ENCODE measurements at regions not wholly inside any gene's neighbourhood (a gene's known extent, or its start where the extent isn't known, plus 50 kb on each side); places are given as distances from the start of the nearest gene placed in this dataset.

DNA sequence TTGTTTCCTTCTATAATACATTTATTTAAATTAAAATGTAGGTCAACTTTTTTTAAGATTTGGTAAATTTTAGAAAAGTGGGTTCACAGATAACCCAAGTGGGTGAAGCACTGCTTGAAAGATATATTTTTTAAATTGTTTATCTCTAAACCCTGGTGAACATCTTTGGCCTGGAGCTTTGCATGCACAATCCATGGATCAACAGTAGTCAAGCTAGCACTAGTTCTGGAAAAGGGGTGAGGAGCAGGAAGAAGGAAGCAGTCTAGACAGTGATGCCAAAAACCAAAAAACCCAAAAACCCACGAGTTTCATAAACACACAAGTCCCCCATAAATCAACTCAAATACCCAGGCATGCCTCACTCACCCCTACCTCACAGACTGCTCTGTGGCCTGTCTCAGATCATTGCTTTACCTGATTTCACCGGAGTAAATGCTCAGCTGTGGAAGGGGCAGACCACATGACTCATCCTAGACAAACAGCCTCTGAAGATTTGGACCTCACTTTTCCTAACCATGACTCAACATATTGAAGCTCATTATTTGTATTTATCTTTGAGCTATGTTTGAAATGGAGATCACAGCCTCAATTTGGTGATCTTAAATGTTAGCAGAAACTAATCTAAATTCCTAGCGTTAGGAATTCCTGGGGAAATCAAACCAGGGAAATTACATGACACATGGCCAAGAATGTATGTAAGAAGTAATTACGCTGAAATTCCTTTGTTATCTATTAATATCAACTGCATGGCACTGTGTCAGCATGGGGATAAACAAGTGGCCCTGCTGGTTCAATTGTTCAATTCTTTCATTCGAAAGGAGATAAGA, 149.6 kb downstream of the ZNF608 start (continued):
- TF ChIP-seq, protein P1, sequence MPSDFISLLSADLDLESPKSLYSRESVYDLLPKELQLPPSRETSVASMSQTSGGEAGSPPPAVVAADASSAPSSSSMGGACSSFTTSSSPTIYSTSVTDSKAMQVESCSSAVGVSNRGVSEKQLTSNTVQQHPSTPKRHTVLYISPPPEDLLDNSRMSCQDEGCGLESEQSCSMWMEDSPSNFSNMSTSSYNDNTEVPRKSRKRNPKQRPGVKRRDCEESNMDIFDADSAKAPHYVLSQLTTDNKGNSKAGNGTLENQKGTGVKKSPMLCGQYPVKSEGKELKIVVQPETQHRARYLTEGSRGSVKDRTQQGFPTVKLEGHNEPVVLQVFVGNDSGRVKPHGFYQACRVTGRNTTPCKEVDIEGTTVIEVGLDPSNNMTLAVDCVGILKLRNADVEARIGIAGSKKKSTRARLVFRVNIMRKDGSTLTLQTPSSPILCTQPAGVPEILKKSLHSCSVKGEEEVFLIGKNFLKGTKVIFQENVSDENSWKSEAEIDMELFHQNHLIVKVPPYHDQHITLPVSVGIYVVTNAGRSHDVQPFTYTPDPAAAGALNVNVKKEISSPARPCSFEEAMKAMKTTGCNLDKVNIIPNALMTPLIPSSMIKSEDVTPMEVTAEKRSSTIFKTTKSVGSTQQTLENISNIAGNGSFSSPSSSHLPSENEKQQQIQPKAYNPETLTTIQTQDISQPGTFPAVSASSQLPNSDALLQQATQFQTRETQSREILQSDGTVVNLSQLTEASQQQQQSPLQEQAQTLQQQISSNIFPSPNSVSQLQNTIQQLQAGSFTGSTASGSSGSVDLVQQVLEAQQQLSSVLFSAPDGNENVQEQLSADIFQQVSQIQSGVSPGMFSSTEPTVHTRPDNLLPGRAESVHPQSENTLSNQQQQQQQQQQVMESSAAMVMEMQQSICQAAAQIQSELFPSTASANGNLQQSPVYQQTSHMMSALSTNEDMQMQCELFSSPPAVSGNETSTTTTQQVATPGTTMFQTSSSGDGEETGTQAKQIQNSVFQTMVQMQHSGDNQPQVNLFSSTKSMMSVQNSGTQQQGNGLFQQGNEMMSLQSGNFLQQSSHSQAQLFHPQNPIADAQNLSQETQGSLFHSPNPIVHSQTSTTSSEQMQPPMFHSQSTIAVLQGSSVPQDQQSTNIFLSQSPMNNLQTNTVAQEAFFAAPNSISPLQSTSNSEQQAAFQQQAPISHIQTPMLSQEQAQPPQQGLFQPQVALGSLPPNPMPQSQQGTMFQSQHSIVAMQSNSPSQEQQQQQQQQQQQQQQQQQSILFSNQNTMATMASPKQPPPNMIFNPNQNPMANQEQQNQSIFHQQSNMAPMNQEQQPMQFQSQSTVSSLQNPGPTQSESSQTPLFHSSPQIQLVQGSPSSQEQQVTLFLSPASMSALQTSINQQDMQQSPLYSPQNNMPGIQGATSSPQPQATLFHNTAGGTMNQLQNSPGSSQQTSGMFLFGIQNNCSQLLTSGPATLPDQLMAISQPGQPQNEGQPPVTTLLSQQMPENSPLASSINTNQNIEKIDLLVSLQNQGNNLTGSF (CRISPR knock-in tag; IDR thresholded peaks at IDR 0.05) = no peak
- TF ChIP-seq ZFYVE20 (CRISPR knock-in tag; IDR thresholded peaks at IDR 0.05; ENCODE audit: borderline replicate concordance, low read depth) = no peak
- TF ChIP-seq RELA (CRISPR knock-in tag; IDR thresholded peaks at IDR 0.05) = no peak
- TF ChIP-seq ZNF558 (CRISPR knock-in tag; IDR thresholded peaks at IDR 0.05; ENCODE audit: borderline replicate concordance) = no peak
- TF ChIP-seq ZBTB7A (CRISPR knock-in tag; IDR thresholded peaks at IDR 0.05) = no peak
- TF ChIP-seq, protein P2, sequence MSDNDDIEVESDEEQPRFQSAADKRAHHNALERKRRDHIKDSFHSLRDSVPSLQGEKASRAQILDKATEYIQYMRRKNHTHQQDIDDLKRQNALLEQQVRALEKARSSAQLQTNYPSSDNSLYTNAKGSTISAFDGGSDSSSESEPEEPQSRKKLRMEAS (IDR thresholded peaks at IDR 0.05) = peak; percentile 53; the same call in 1 of the 2 replicates
- peak; percentile 43 for TF ChIP-seq HDAC1 (CRISPR knock-in tag; IDR thresholded peaks at IDR 0.05)
- TF ChIP-seq CERS6 (CRISPR knock-in tag; IDR thresholded peaks at IDR 0.05) = no peak
- TF ChIP-seq JUN (CRISPR knock-in tag; IDR thresholded peaks at IDR 0.05) = peak; percentile 89; the same call in 1 of the 2 replicates
- TF ChIP-seq ZNF205 (CRISPR knock-in tag; IDR thresholded peaks at IDR 0.05) = 0 out of 2 replicates have a peak, but pooled peaks have one; percentile 66
- TF ChIP-seq FOSL2 (CRISPR knock-in tag; IDR thresholded peaks at IDR 0.05) = peak; percentile 99
- TF ChIP-seq, protein P3, sequence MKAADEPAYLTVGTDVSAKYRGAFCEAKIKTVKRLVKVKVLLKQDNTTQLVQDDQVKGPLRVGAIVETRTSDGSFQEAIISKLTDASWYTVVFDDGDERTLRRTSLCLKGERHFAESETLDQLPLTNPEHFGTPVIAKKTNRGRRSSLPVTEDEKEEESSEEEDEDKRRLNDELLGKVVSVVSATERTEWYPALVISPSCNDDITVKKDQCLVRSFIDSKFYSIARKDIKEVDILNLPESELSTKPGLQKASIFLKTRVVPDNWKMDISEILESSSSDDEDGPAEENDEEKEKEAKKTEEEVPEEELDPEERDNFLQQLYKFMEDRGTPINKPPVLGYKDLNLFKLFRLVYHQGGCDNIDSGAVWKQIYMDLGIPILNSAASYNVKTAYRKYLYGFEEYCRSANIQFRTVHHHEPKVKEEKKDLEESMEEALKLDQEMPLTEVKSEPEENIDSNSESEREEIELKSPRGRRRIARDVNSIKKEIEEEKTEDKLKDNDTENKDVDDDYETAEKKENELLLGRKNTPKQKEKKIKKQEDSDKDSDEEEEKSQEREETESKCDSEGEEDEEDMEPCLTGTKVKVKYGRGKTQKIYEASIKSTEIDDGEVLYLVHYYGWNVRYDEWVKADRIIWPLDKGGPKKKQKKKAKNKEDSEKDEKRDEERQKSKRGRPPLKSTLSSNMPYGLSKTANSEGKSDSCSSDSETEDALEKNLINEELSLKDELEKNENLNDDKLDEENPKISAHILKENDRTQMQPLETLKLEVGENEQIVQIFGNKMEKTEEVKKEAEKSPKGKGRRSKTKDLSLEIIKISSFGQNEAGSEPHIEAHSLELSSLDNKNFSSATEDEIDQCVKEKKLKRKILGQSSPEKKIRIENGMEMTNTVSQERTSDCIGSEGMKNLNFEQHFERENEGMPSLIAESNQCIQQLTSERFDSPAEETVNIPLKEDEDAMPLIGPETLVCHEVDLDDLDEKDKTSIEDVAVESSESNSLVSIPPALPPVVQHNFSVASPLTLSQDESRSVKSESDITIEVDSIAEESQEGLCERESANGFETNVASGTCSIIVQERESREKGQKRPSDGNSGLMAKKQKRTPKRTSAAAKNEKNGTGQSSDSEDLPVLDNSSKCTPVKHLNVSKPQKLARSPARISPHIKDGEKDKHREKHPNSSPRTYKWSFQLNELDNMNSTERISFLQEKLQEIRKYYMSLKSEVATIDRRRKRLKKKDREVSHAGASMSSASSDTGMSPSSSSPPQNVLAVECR (CRISPR knock-in tag; IDR thresholded peaks at IDR 0.05; ENCODE audit: borderline replicate concordance) = no peak
- TF ChIP-seq CBFB (CRISPR knock-in tag; IDR thresholded peaks at IDR 0.05) = no peak
- TF ChIP-seq, protein P4, sequence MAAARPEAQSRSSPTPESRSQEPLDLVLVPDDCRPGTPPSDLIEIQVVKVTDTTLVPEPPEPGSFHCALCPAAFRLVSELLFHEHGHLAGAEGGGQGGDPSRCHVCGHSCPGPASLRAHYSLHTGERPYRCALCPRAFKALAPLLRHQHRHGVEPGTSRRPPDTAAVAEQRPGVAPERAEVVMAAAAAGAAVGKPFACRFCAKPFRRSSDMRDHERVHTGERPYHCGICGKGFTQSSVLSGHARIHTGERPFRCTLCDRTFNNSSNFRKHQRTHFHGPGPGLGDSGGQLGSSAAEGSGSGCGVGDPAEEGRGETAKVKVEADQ (CRISPR knock-in tag; IDR thresholded peaks at IDR 0.05; ENCODE audit: borderline replicate concordance) = no peak
- TF ChIP-seq ZNF557 (CRISPR knock-in tag; IDR thresholded peaks at IDR 0.05) = no peak
- TF ChIP-seq ZNF12 (CRISPR knock-in tag; IDR thresholded peaks at IDR 0.05) = peak; percentile 28; the same call in 1 of the 2 replicates
